Keratinocyte (primary cell): ENCODE measurements at regions not wholly inside any gene's neighbourhood (a gene's known extent, or its start where the extent isn't known, plus 50 kb on each side); places are given as distances from the start of the nearest gene placed in this dataset.

Experiments
- EZH2 ChIP-seq: IDR thresholded peaks from one replicate; pipeline ENCODE4 v1.6.1; 2012; ENCODE audit warnings: inconsistent platforms, mild to moderate bottlenecking, low read length, moderate library complexity
- TF ChIP-seq, protein P1 (sequence below), 3 experiments: IDR thresholded peaks in 1 of 3; conservative IDR thresholded peaks in 1 of 3; optimal IDR thresholded peaks in 1 of 3; 2 replicates in 2 of 3; 3 replicates in 1 of 3; pipeline versions ENCODE3 to v1.5.1; 2011; ENCODE audit warnings: low read length in 3 of 3, mild to moderate bottlenecking in 3 of 3, moderate library complexity in 2 of 3, control low read depth in 1 of 3, inconsistent platforms in 1 of 3; ENCODE audit not compliant: insufficient read depth in 2 of 3; ENCODE audit errors: extremely low read depth in 1 of 3

DNA sequence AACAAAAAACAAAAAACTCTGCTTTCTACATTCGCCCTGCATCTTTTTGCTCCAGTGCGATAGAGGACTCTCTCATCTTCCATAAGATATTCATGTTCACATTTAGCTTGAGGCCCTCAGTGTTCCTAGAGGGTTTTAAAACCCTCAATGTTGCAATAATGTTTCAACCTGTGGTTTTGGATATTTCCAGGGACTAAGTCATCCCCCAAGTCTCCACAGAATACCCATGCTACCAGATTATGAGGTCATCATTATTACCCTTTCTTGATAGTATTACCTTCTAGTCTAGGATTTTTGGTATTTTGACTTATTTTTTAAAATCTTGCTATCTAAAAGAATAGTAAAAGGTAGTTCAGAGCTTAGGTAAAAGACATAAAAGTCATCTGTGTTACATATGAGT, 480.5 kb upstream of the ID4 start:
- TF ChIP-seq, protein P1, sequence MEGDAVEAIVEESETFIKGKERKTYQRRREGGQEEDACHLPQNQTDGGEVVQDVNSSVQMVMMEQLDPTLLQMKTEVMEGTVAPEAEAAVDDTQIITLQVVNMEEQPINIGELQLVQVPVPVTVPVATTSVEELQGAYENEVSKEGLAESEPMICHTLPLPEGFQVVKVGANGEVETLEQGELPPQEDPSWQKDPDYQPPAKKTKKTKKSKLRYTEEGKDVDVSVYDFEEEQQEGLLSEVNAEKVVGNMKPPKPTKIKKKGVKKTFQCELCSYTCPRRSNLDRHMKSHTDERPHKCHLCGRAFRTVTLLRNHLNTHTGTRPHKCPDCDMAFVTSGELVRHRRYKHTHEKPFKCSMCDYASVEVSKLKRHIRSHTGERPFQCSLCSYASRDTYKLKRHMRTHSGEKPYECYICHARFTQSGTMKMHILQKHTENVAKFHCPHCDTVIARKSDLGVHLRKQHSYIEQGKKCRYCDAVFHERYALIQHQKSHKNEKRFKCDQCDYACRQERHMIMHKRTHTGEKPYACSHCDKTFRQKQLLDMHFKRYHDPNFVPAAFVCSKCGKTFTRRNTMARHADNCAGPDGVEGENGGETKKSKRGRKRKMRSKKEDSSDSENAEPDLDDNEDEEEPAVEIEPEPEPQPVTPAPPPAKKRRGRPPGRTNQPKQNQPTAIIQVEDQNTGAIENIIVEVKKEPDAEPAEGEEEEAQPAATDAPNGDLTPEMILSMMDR (optimal IDR thresholded peaks at IDR 0.05 in 1 of 3, IDR thresholded peaks at IDR 0.05 in 1 of 3, conservative IDR thresholded peaks at IDR 0.05 in 1 of 3; ENCODE audit: extremely low read depth in 1 of 3, insufficient read depth in 2 of 3, low read length in 3 of 3), result no peak
- no peak for TF ChIP-seq EZH2
